Retina (tissue), 1 donor: ENCODE measurements at regions not wholly inside any gene's neighbourhood (a gene's known extent, or its start where the extent isn't known, plus 50 kb on each side); places are given as distances from the start of the nearest gene placed in this dataset.
A peak's percentile ranks its signal among the peaks of the same experiment; 100 is the strongest.
"Not testable (repeated sequence)": the region's sequence is repeated elsewhere in the genome, so short reads cannot be mapped to it uniquely, and the experiment has no call there.

ENCODE experiments used
- DNase-seq: peaks from one replicate; pipeline ENCODE4 v3.0.0-alpha.2; 2016

GRCh38 chr17:43345515-43345914 lies 53.3 kb upstream of the ARL4D start:
- DNase-seq: not testable (repeated sequence)

GRCh38 chr17:43344685-43345084 lies 54.1 kb upstream of the ARL4D start:
- no peak for DNase-seq

DNA sequence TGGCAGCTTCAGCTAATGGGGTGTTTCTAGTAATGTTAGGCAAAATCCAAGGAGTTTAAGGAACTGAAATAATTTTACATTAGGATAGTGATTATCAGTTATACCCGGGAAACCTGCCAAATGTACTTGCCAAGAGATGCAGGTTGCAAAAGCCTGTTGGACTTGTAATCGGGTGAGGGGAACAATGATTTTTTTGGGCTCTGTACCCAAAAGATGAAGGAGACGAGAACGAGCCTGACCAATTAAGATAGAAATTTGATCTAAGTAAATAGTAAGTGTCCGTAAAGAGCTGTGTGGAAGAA lies 56.3 kb upstream of the ARL4D start:
- DNase-seq: no peak

DNA sequence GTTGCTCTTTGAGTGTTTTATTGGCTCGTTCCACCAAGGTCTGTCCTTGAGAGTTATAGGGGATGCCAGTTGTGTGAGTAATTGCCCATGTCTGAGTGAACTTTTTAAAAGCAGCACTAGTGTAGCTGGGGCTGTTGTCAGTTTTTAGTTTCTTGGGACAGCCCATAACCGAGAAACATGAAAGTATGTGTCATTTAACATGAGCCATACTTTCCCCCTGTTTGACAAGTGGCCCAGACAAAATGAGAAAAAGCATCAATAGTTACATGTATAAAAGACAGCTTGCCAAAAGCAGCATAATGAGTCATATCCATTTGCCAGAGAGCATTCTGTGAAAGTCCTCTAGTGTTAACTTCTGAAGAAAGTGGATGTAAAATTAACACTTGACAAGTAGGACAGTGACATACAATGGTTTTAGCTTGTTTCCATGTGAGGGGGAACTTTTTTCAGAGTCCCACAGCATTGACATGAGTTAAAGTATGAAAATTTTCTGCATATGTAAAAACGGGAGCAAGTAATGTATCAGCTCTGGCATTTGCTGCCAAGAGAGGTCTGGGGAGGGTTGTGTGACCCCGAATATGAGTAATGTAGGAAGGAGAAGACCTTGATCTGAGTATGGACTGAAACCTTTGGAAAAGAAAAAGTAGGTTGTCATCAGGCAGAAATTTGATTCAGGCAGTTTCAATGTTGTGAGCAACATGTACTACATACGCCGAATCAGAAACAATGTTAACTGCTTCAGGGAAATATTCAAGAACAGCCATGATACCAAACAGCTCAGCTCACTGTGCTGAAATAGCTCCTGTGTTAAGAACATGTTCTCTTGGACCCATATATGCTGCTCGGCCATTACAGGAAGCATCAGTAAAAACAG lies 56.8 kb upstream of the ARL4D start:
- no peak for DNase-seq

DNA sequence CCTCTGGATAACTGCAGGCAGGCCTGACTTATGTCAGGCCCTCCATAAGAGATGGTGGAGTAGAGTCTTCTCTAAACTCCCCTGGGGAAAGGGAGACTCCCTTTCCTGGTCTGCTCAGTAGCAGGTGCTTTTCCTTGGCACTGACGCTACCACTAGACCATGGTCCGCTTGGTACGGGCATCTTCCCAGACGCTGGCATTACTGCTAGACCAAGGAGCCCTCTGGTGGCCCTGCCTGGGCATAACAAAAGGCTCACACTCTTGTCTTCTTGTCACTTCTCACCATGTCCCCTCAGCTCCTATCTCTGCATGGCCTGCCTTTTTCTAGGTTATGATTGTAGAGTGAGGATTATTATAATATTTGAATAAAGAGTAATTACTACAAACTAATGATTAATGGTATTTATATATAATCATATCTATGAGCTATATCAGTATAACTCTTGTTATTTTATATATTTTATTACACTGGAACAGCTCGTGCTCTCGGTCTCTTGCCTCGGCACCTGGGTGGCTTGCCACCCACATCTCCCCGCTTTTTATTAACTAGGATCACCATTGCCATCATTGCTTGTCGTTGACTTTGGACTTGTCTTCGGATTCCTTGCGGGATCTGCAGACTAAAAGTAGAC lies 59.8 kb upstream of the ARL4D start:
- DNase-seq: peak; percentile 80

DNA sequence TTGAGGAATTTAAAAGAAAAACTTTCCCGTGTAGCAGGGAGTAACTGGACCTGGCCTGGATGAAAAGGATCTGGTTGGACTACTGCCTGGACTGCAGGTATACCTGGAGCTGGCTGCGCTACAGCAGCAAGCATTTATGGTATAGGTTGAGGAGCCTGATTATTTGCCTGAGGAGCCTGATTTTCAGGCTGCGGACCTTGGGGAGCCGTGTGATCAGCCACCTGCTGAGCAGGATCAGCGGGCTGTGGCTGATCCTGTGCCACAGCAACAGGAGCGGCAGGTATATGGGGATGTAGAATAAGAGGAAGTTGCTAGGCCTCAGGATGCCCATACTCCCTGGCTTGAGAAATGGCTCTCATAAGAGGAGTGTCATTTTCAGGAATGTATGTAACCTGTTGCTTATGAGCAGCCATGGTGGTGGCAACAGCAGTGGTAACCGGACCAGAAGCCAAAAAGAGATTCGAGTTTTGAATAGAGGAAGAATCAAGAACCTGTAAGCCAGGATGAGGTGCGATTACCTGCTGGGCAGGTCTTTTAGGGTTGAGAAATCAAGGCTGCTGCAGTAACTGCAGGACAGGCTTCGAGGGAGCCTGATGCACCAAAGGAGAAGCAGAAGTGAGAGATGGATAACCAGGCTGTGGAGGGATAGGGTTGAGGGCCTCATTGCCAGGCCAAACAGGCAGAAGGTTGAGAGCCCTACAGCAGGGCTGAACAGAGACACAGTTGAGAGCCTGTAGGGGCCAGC lies 60.9 kb upstream of the ARL4D start:
- DNase-seq: no peak

DNA sequence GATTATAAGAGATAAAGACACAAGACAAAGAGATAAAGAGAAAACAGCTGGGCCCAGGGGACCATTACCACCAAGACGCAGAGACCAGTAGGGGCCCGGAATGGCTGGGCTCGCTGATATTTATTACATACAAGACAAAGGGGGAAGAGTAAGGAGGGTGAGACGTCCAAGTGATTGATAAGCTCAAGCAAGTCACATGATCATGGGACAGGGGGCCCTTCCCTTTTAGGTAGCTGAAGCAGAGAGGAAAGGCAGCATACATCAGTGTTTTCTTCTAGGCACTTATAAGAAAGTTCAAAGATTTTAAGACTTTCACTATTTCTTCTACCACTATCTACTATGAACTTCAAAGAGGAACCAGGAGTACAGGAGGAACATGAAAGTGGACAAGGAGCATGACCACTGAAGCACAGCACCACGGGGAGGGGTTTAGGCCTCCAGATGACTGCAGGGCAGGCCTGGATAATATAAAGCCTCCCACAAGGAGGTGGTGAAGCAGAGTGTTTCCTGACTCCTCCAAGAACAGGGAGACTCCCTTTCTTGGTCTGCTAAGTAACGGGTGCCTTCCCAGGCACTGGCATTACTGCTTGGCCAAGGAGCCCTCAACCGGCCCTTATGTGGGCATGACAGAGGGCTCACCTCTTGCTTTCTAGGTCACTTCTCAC lies 63.9 kb upstream of the ARL4D start:
- DNase-seq: no peak

DNA sequence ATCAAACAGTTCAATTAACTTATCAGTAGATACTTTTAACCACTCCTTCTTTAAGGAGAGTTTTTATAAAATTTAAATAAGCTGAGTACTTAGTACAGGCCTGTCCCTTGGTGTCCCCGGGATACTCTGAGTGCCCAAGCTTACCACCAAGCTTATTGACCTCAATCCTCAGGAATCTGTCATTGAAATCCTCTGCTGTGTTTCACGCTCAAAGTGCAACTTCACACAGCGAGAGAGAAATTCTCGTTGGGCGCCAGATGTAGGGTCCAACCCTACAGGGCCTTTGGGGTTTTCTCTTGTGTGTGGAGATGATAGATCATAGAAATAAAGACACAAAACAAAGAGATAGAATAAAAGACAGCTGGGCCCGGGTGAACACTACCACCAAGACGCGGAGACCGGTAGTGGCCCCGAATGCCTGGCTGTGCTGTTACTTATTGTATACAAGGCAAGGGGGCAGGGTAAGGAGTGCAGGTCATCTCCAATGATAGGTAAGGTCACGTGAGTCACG lies 65.3 kb upstream of the ARL4D start:
- no peak for DNase-seq

DNA sequence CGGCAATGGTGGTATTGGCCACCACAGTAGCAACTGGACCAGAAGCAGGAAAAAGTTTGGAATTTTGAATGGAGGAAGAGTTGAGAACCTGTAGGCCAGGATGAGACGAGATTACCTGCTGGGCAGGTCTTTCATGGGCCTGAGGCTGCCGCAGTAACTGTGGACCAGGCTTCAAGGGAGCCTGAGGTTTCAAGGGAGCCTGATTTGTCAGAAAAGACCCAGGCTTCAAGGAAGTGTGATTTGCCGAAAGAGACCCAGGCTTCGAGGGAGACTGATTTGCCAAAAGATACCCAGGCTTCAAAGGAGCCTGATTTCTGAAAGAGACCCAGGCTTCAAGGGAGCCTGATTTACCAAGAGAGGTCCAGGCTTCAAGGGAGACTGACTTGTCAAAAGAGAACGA lies 66.6 kb upstream of the ARL4D start:
- no peak for DNase-seq

GRCh38 chr17:43330876-43331639 lies 67.7 kb upstream of the ARL4D start:
- no peak for DNase-seq

DNA sequence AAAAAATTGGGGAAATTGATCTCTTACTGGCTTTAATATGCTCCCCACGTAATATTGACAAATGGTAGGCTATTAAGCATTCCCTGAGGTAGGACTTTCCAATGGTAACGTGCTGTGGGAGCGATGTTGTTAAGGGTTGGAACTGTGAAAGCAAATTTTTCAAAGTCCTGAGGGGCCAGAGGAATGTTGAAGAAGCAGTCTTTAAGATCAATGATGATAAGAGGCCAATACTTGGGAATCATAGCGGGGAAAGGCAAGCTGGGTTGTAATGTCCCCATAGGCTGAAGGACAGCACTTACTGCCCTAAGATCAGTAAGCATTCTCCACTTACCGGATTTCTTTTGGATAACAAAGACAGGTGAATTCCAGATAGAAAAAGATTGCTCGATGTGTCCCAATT lies 69.6 kb upstream of the ARL4D start:
- DNase-seq: no peak

DNA sequence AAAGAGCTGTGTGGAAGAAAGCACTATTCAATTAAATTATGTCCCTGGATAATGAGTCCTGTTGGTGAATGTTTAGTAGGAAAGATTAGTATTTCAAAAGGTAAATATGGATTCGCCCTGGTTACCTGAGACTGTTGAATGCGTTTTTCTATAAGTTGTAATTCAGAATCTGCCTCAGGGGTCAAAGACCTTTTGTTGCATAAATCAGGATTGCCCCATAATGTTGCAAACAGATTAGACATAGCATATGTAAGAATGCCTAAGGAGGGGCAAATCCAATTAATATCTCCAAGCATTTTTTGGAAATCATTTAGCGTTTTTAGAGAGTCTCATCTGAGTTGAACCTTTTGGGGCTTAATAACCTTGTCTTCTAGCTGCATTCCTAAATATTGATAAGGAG lies 70.1 kb upstream of the ARL4D start:
- no peak for DNase-seq

DNA sequence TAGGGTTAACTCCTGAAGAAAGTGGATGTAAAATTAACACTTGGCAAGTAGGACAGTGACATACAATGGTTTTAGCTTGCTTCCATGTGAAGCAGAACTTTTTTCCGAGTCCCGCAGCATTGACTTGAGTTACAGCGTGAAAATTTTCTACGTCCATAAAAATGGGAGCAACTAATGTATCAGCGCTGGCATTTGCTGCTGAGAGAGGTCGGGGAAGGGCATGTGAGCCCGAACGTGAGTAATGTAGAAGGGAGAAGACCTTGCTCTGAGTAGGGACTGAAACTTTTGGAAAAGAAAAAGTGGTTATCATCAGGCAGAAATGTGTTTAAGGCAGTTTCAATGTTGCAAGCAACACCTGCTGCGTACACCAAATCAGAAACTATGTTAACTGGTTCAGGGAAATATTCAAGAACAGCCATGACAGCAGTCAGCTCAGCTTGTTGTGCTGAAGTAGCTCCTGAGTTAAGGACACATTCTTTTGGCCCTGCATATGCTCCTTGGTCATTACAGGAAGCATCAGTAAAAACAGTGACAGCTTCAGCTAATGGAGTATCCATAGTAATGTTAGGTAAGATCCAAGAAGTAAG lies 70.9 kb upstream of the ARL4D start:
- no peak for DNase-seq

DNA sequence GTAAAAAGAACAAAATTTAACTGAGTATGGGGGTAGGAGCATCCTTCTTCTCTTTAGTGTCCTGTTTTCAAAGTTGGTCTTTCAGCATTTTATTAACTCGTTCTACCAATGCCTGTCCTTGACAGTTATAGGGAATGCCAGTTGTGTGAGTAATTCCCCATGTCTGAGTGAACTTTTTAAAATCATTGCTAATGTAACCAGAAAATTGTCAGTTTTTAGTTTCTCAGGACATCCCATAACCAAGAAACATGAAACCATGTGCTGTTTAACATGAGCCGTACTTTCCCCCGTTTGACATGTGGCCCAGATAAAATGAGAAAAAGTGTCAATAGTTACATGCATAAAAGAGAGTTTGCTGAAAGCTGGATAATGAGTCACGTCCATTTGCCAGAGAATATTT lies 71.4 kb upstream of the ARL4D start:
- no peak for DNase-seq

DNA sequence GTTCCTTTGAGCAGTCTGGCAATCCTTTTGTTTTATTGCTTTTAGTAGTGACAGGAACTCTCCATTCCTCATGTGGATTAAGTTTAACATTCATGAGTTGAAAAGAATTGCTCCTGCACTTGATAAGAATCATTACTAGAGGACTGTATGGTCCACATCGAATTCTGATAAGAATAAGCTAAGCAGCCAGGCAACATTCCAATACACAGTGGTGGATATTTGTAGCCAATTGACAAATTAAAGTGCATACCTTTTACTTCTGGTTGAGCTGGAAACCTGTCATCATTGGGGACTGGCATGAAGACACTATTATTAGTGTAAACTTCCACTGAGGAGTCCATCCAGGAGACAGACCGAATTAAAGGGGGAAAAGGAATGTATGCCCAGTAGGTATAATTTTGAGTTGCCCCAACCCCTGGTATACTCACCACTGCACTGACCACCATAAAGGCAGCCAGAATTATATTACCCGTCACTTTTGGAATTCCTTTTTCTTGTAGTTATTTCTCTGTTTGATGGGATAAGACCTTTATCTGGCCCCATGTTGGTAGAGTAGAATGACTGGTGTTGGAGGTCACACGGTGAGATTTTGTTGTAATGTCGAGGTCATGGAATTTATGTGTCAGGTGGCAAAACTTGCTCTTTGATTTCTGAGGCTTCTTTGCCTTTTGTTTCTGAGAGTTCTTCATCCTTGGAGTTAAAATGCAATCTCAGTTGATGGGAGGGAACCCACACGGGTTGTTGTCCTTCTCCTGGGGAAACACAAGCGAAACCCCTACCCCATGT lies 72.1 kb upstream of the ARL4D start:
- DNase-seq: no peak

- DNase-seq: peak; percentile 31
Measured at GRCh38 chr17:43324205-43324893, 74.4 kb upstream of the ARL4D start.

GRCh38 chr17:43319293-43320124 lies 79.3 kb upstream of the ARL4D start:
- no peak for DNase-seq

DNA sequence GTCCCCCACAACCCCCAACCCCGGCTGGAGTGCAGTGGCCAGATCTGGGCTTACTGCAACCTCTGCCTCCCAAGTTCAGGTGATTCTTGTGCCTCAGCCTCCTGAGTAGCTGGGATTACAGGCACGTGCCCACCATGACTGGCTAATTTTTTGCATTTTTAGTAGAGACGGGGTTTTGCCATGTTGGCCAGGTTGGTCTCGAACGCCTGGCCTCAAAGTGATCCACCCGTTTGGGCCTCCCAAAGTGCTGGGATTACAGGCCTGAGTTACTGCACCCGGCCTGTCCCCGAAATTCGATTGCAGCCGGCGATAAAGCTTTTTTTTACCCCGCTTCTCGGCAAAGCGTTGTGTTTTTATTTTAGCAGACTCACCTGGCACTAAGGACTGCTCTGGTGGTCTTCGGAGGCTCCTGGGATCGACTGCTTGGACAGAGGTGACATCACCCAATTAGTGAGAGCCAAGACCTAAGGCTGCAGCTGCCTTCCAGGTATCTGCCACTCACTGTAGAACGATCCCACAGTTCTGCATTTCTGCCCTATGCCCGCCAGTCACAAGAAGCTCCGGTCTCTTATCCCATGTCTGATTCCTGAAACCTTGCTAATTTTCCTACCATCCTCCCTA lies 82.2 kb upstream of the ARL4D start:
- peak; percentile 39 for DNase-seq

- no peak for DNase-seq
Measured at GRCh38 chr17:43315858-43316521, 82.2 kb upstream of the RNU2-1 start.
